GM23338 (cell line): ENCODE measurements at regions not wholly inside any gene's neighbourhood (a gene's known extent, or its start where the extent isn't known, plus 50 kb on each side); places are given as distances from the start of the nearest gene placed in this dataset.

ENCODE experiments used
- ATAC-seq: fragments of 200-7000 bp; cut with Tn5 transposase; 3 replicates; pipeline ENCODE4 v1.9.1; 2020
- DNase-seq: peaks from one replicate; pipeline ENCODE4 v3.0.0-alpha.2; 2015; ENCODE audit warnings: low spot score
- H2AFZ ChIP-seq: fragments of 200-600 bp; sonication (generic); 2 replicates; pipeline ENCODE4 v1.8.0; 2016; ENCODE audit warnings: antibody characterized with exemption, mild to moderate bottlenecking, moderate library complexity
- H3F3A ChIP-seq: fragments of 200-600 bp; sonication (generic); replicated peaks from 2 replicates; pipeline ENCODE4 v1.8.0; 2017; ENCODE audit warnings: antibody characterized with exemption, mixed run types, low read depth
- H3K27ac ChIP-seq: fragments of 200-600 bp; sonication (generic); 2 replicates; pipeline ENCODE4 v1.6.1; 2016; ENCODE audit warnings: low read depth
- H3K27me3 ChIP-seq: fragments of 200-600 bp; sonication (generic); 2 replicates; pipeline ENCODE4 v1.8.0; 2016; ENCODE audit warnings: mild to moderate bottlenecking, mixed run types, moderate library complexity; ENCODE audit not compliant: insufficient read depth
- H3K36me3 ChIP-seq: fragments of 200-600 bp; sonication (generic); 2 replicates; pipeline ENCODE4 v1.8.0; 2016; ENCODE audit warnings: mild to moderate bottlenecking; ENCODE audit not compliant: insufficient read depth
- H3K4me1 ChIP-seq: fragments of 200-600 bp; sonication (generic); 2 replicates; pipeline ENCODE4 v1.8.0; 2016; ENCODE audit warnings: mild to moderate bottlenecking, moderate library complexity; ENCODE audit not compliant: insufficient read depth
- H3K4me2 ChIP-seq: fragments of 200-600 bp; sonication (generic); 2 replicates; pipeline ENCODE4 v1.7.1; 2017; ENCODE audit warnings: mixed run types
- H3K4me3 ChIP-seq: fragments of 200-600 bp; sonication (generic); 2 replicates; pipeline ENCODE4 v1.6.1; 2016; ENCODE audit warnings: mixed run types
- H3K79me2 ChIP-seq: fragments of 200-600 bp; sonication (generic); replicated peaks from 2 replicates; pipeline ENCODE4 v1.8.0; 2017; ENCODE audit warnings: mild to moderate bottlenecking; ENCODE audit not compliant: insufficient read depth
- H3K9me2 ChIP-seq: fragments of 200-600 bp; sonication (generic); 2 replicates; pipeline ENCODE4 v1.8.0; 2017; ENCODE audit not compliant: insufficient read depth
- H4K20me1 ChIP-seq: fragments of 200-600 bp; sonication (generic); replicated peaks from 2 replicates; pipeline ENCODE4 v1.8.0; 2017; ENCODE audit warnings: mild to moderate bottlenecking; ENCODE audit not compliant: insufficient read depth
- H3K27ac Mint-ChIP-seq: 2 replicates; pipeline ENCODE4 v1.8.0; 2020; ENCODE audit warnings: inconsistent platforms, mild to moderate bottlenecking, moderate library complexity, mixed read lengths
- H3K27me3 Mint-ChIP-seq: 3 replicates; pipeline ENCODE4 v1.8.0; 2022; ENCODE audit warnings: low read depth, mild to moderate bottlenecking, moderate library complexity, mixed read lengths, inconsistent platforms; ENCODE audit not compliant: insufficient read depth, poor library complexity
- H3K36me3 Mint-ChIP-seq: 3 replicates; pipeline ENCODE4 v1.8.0; 2021; ENCODE audit warnings: low read depth, mild to moderate bottlenecking, inconsistent platforms, moderate library complexity, mixed read lengths
- H3K4me1 Mint-ChIP-seq: 3 replicates; pipeline ENCODE4 v1.8.0; 2020; ENCODE audit warnings: mild to moderate bottlenecking, inconsistent platforms, mixed read lengths
- H3K4me3 Mint-ChIP-seq: 3 replicates; pipeline ENCODE4 v1.8.0; 2021; ENCODE audit warnings: moderate library complexity, mild to moderate bottlenecking, inconsistent platforms, mixed read lengths
- H3K9me3 Mint-ChIP-seq: 3 replicates; pipeline ENCODE4 v1.8.0; 2020; ENCODE audit warnings: moderate library complexity, mild to moderate bottlenecking, inconsistent platforms, mixed read lengths
- CREB1 ChIP-seq: fragments of 250-450 bp; sonication (Bioruptor Pico); IDR thresholded peaks from 2 replicates; pipeline ENCODE4 v1.5.0; 2020; ENCODE audit warnings: low read depth, mild to moderate bottlenecking, moderate library complexity
- ETS1 ChIP-seq: IDR thresholded peaks from 2 replicates; pipeline ENCODE4 v1.6.1; 2016; ENCODE audit warnings: antibody characterized with exemption
- EZH2 ChIP-seq: fragments of 200-600 bp; sonication (generic); IDR thresholded peaks from one replicate; pipeline ENCODE4 v1.8.0; 2017; ENCODE audit warnings: antibody characterized with exemption, mild to moderate bottlenecking, low read depth; ENCODE audit not compliant: unreplicated experiment
- JUNB ChIP-seq: IDR thresholded peaks from one replicate; pipeline ENCODE4 v1.6.1; 2016; ENCODE audit warnings: antibody characterized with exemption; ENCODE audit not compliant: unreplicated experiment
- NANOG ChIP-seq: IDR thresholded peaks from 2 replicates; pipeline ENCODE4 v1.6.1; 2016; ENCODE audit warnings: antibody characterized with exemption, borderline replicate concordance
- POLR2AphosphoS5 ChIP-seq: IDR thresholded peaks from 2 replicates; pipeline ENCODE4 v1.6.1; 2016; ENCODE audit warnings: antibody characterized with exemption, low read depth
- ZNF331 ChIP-seq: fragments of 250-450 bp; sonication (Bioruptor Pico); IDR thresholded peaks from 2 replicates; pipeline ENCODE4 v1.5.0; 2020; ENCODE audit warnings: low read depth, mild to moderate bottlenecking, moderate library complexity
- TF ChIP-seq, protein P1 (sequence below): fragments of 250-450 bp; sonication (Bioruptor Pico); IDR thresholded peaks from 2 replicates; pipeline ENCODE4 v1.5.0; 2020; ENCODE audit warnings: mild to moderate bottlenecking, moderate library complexity
- TF ChIP-seq, protein P2 (sequence below): IDR thresholded peaks from one replicate; pipeline ENCODE4 v1.6.1; 2018; ENCODE audit warnings: antibody characterized with exemption; ENCODE audit not compliant: unreplicated experiment
- TF ChIP-seq, protein P3 (sequence below), 2 experiments: fragments of 200-600 bp in 1 of 2; sonication (generic) in 1 of 2; conservative IDR thresholded peaks; 2 replicates each; pipeline versions ENCODE4 v1.5.1 to v1.6.1; 2016 to 2017; ENCODE audit warnings: antibody characterized with exemption in 2 of 2, low read depth in 2 of 2, mild to moderate bottlenecking in 2 of 2, moderate library complexity in 1 of 2

GRCh38 chr4:186813377-186814068 is 89.9 kb upstream of the FAT1 start:
- Histone ChIP-seq H4K20me1 (no peaks in the 10 kb centered on the region), H3F3A (no peaks in the 10 kb centered on the region), H3K27me3 (no peaks in the 10 kb centered on the region), H3K79me2 (no peaks in the 10 kb centered on the region), H3K36me3 (no peaks in the 10 kb centered on the region), H3K27ac (no peak overlapping the region), H2AFZ (no peak overlapping the region), H3K9me2 (no peaks in the 10 kb centered on the region), H3K4me1 (no peaks in the 10 kb centered on the region), H3K4me3 (no peak overlapping the region), H3K4me2 (no peak overlapping the region)
- ATAC-seq (no peak), DNase-seq (no peak)
- Mint-ChIP-seq H3K4me1 (peaks cover 5% of the 10 kb centered on the region; the same call in 2 of the 3 replicates), H3K36me3 (0 out of 3 replicates have a peak, but pooled peaks cover 4% of the 10 kb centered on the region), H3K27ac (no peak overlapping the region), H3K9me3 (peaks cover 8% of the 10 kb centered on the region; the same call in 1 of the 3 replicates), H3K4me3 (no peak overlapping the region), H3K27me3 (no peaks in the 10 kb centered on the region)
- TF ChIP-seq ZNF331 (CRISPR knock-in tag) = no peak
- TF ChIP-seq ETS1 = no peak
- TF ChIP-seq, protein P1, sequence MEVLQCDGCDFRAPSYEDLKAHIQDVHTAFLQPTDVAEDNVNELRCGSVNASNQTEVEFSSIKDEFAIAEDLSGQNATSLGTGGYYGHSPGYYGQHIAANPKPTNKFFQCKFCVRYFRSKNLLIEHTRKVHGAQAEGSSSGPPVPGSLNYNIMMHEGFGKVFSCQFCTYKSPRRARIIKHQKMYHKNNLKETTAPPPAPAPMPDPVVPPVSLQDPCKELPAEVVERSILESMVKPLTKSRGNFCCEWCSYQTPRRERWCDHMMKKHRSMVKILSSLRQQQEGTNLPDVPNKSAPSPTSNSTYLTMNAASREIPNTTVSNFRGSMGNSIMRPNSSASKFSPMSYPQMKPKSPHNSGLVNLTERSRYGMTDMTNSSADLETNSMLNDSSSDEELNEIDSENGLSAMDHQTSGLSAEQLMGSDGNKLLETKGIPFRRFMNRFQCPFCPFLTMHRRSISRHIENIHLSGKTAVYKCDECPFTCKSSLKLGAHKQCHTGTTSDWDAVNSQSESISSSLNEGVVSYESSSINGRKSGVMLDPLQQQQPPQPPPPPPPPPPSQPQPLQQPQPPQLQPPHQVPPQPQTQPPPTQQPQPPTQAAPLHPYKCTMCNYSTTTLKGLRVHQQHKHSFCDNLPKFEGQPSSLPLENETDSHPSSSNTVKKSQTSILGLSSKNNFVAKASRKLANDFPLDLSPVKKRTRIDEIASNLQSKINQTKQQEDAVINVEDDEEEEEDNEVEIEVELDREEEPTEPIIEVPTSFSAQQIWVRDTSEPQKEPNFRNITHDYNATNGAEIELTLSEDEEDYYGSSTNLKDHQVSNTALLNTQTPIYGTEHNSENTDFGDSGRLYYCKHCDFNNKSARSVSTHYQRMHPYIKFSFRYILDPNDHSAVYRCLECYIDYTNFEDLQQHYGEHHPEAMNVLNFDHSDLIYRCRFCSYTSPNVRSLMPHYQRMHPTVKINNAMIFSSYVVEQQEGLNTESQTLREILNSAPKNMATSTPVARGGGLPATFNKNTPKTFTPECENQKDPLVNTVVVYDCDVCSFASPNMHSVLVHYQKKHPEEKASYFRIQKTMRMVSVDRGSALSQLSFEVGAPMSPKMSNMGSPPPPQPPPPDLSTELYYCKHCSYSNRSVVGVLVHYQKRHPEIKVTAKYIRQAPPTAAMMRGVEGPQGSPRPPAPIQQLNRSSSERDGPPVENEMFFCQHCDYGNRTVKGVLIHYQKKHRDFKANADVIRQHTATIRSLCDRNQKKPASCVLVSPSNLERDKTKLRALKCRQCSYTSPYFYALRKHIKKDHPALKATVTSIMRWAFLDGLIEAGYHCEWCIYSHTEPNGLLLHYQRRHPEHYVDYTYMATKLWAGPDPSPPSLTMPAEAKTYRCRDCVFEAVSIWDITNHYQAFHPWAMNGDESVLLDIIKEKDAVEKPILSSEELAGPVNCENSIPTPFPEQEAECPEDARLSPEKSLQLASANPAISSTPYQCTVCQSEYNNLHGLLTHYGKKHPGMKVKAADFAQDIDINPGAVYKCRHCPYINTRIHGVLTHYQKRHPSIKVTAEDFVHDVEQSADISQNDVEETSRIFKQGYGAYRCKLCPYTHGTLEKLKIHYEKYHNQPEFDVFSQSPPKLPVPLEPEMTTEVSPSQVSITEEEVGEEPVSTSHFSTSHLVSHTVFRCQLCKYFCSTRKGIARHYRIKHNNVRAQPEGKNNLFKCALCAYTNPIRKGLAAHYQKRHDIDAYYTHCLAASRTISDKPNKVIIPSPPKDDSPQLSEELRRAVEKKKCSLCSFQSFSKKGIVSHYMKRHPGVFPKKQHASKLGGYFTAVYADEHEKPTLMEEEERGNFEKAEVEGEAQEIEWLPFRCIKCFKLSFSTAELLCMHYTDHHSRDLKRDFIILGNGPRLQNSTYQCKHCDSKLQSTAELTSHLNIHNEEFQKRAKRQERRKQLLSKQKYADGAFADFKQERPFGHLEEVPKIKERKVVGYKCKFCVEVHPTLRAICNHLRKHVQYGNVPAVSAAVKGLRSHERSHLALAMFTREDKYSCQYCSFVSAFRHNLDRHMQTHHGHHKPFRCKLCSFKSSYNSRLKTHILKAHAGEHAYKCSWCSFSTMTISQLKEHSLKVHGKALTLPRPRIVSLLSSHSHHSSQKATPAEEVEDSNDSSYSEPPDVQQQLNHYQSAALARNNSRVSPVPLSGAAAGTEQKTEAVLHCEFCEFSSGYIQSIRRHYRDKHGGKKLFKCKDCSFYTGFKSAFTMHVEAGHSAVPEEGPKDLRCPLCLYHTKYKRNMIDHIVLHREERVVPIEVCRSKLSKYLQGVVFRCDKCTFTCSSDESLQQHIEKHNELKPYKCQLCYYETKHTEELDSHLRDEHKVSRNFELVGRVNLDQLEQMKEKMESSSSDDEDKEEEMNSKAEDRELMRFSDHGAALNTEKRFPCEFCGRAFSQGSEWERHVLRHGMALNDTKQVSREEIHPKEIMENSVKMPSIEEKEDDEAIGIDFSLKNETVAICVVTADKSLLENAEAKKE (CRISPR knock-in tag) = no peak
- no peak for TF ChIP-seq JUNB
- TF ChIP-seq CREB1 (CRISPR knock-in tag) = no peak
- no peak for TF ChIP-seq POLR2AphosphoS5
- TF ChIP-seq, protein P2, sequence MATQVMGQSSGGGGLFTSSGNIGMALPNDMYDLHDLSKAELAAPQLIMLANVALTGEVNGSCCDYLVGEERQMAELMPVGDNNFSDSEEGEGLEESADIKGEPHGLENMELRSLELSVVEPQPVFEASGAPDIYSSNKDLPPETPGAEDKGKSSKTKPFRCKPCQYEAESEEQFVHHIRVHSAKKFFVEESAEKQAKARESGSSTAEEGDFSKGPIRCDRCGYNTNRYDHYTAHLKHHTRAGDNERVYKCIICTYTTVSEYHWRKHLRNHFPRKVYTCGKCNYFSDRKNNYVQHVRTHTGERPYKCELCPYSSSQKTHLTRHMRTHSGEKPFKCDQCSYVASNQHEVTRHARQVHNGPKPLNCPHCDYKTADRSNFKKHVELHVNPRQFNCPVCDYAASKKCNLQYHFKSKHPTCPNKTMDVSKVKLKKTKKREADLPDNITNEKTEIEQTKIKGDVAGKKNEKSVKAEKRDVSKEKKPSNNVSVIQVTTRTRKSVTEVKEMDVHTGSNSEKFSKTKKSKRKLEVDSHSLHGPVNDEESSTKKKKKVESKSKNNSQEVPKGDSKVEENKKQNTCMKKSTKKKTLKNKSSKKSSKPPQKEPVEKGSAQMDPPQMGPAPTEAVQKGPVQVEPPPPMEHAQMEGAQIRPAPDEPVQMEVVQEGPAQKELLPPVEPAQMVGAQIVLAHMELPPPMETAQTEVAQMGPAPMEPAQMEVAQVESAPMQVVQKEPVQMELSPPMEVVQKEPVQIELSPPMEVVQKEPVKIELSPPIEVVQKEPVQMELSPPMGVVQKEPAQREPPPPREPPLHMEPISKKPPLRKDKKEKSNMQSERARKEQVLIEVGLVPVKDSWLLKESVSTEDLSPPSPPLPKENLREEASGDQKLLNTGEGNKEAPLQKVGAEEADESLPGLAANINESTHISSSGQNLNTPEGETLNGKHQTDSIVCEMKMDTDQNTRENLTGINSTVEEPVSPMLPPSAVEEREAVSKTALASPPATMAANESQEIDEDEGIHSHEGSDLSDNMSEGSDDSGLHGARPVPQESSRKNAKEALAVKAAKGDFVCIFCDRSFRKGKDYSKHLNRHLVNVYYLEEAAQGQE = no peak
- TF ChIP-seq EZH2 = no peak
- TF ChIP-seq, protein P3, sequence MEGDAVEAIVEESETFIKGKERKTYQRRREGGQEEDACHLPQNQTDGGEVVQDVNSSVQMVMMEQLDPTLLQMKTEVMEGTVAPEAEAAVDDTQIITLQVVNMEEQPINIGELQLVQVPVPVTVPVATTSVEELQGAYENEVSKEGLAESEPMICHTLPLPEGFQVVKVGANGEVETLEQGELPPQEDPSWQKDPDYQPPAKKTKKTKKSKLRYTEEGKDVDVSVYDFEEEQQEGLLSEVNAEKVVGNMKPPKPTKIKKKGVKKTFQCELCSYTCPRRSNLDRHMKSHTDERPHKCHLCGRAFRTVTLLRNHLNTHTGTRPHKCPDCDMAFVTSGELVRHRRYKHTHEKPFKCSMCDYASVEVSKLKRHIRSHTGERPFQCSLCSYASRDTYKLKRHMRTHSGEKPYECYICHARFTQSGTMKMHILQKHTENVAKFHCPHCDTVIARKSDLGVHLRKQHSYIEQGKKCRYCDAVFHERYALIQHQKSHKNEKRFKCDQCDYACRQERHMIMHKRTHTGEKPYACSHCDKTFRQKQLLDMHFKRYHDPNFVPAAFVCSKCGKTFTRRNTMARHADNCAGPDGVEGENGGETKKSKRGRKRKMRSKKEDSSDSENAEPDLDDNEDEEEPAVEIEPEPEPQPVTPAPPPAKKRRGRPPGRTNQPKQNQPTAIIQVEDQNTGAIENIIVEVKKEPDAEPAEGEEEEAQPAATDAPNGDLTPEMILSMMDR (conservative IDR thresholded peaks at IDR 0.05; ENCODE audit: low read depth in 2 of 2) = no peak
- TF ChIP-seq NANOG = no peak
